ENCODE measurements at regions not wholly inside any gene's neighbourhood (a gene's known extent, or its start where the extent isn't known, plus 50 kb on each side); places are given as distances from the start of the nearest gene placed in this dataset.

DNA sequence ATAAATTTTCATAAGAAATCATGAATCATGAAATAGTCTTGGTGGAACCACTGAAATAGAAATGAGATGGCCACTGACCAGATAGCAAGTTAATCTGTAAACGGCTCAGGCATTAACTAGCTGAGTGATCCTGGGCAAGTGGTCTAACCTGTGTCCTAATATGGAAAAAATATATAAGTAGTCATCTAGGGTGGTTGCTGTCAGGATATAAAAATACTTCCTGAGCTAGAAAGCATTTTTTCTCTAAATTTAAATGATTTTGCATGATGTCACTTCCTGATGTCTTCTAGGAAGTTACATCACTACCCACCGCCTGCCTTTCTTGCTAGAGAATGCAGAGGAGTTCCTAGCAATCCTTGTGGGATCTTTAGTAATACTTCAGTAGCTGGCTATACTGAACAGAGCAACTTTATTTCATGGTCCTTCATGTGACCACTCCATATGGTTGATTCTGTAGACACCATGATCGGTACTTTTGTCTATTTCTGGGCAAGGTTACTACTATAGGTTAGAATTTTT lies 228.1 kb upstream of the CEP162 start:
- TF ChIP-seq TCF7L2 (IDR thresholded peaks at IDR 0.05; ENCODE audit: low read depth, low read length) = no peak
- TF ChIP-seq, protein P1, sequence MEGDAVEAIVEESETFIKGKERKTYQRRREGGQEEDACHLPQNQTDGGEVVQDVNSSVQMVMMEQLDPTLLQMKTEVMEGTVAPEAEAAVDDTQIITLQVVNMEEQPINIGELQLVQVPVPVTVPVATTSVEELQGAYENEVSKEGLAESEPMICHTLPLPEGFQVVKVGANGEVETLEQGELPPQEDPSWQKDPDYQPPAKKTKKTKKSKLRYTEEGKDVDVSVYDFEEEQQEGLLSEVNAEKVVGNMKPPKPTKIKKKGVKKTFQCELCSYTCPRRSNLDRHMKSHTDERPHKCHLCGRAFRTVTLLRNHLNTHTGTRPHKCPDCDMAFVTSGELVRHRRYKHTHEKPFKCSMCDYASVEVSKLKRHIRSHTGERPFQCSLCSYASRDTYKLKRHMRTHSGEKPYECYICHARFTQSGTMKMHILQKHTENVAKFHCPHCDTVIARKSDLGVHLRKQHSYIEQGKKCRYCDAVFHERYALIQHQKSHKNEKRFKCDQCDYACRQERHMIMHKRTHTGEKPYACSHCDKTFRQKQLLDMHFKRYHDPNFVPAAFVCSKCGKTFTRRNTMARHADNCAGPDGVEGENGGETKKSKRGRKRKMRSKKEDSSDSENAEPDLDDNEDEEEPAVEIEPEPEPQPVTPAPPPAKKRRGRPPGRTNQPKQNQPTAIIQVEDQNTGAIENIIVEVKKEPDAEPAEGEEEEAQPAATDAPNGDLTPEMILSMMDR (IDR thresholded peaks at IDR 0.05) = no peak
- no peak for TF ChIP-seq SIN3A (IDR thresholded peaks at IDR 0.05; ENCODE audit: borderline replicate concordance, insufficient read depth, low read depth, low read length)
